ENCODE measurements at regions not wholly inside any gene's neighbourhood (a gene's known extent, or its start where the extent isn't known, plus 50 kb on each side); places are given as distances from the start of the nearest gene placed in this dataset.
"Not testable (repeated sequence)": the region's sequence is repeated elsewhere in the genome, so short reads cannot be mapped to it uniquely, and the experiment has no call there.

DNA sequence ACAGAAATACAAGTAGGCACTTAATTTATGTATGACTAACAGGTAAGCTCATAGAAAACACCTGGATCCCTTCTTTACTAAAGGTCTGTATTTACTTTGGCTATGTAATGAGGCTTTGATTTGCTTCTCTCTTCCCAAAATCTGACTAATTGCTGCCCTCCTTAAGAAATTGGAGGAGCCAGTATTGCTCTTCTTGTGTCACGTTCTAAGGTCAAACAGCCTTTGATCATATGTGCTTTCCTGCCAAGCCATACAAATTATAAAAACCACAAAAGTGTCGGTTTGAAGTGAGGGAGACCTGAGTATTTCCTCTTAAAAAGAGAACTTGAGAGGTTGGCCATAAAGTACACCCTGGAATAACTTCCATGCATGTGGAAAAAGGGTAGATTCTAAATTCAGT, 112.1 kb upstream of the MB21D2 start:
- no peak for DNase-seq (ENCODE audit: low read depth)
- no peak overlapping the region for H3K4me3 ChIP-seq (ENCODE audit: low read depth, low read length)
- TF ChIP-seq, protein P1, sequence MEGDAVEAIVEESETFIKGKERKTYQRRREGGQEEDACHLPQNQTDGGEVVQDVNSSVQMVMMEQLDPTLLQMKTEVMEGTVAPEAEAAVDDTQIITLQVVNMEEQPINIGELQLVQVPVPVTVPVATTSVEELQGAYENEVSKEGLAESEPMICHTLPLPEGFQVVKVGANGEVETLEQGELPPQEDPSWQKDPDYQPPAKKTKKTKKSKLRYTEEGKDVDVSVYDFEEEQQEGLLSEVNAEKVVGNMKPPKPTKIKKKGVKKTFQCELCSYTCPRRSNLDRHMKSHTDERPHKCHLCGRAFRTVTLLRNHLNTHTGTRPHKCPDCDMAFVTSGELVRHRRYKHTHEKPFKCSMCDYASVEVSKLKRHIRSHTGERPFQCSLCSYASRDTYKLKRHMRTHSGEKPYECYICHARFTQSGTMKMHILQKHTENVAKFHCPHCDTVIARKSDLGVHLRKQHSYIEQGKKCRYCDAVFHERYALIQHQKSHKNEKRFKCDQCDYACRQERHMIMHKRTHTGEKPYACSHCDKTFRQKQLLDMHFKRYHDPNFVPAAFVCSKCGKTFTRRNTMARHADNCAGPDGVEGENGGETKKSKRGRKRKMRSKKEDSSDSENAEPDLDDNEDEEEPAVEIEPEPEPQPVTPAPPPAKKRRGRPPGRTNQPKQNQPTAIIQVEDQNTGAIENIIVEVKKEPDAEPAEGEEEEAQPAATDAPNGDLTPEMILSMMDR (IDR thresholded peaks at IDR 0.05; ENCODE audit: low read depth, low read length, missing control alignments) = no peak

- TF ChIP-seq, protein P1 (IDR thresholded peaks at IDR 0.05; ENCODE audit: low read depth, low read length, missing control alignments) = no peak
- no peak for DNase-seq (ENCODE audit: low read depth)
- no peak overlapping the region for H3K4me3 ChIP-seq (ENCODE audit: low read depth, low read length)
These were observed 112.6 kb upstream of the MB21D2 start for GRCh38 chr3:193030276-193030675.

DNA sequence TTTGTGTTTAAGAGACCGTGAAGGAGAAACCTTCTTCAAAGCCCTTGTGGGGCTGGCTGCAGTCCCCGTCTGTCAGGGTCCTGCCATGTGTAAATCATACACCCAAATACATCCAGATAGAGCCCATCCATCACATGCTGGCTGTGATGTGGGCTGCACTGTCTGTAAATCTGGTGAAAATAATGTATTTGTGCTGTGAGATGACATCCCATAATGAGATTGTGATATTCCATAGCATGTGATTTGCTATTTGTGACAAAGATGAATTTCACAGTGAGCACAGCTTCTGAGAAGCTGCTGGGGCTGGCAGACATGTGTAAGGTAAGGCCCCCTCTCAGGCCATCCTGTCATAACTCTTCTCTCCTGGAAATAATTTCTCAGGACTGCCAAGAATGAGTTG, 114.3 kb upstream of the MB21D2 start:
- TF ChIP-seq, protein P1 (IDR thresholded peaks at IDR 0.05; ENCODE audit: low read depth, low read length, missing control alignments) = no peak

GRCh38 chr3:193033226-193033780, 115.6 kb upstream of the MB21D2 start:
- H3K4me3 ChIP-seq (ENCODE audit: low read depth, low read length) = no peak overlapping the region
- DNase-seq (ENCODE audit: low read depth) = no peak
- TF ChIP-seq, protein P1 (IDR thresholded peaks at IDR 0.05; ENCODE audit: low read depth, low read length, missing control alignments) = no peak

More for the DNA sequence above, 114.3 kb upstream of the MB21D2 start:
- no peak for DNase-seq (ENCODE audit: low read depth)
- H3K4me3 ChIP-seq (ENCODE audit: low read depth, low read length) = no peak overlapping the region

DNA sequence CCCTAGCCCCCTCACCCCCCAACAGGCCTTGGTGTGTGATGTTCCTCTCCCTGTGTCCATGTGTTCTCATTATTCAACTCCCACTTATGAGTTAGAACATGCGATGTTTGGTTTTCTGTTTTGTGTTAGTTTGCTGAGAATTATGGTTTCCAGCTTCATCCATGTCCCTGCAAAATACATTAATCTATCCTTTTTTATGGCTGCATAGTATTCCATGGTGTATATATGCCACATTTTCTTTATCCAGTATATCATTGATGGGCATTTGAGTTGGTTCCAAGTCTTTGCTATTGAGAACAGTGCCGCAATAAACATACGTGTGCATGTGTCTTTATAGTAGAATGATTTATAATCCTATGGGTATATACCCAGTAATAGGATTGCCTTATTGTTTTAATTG, 120.2 kb upstream of the MB21D2 start:
- H3K4me3 ChIP-seq (ENCODE audit: low read depth, low read length); DNase-seq (ENCODE audit: low read depth): not testable (repeated sequence)

DNA sequence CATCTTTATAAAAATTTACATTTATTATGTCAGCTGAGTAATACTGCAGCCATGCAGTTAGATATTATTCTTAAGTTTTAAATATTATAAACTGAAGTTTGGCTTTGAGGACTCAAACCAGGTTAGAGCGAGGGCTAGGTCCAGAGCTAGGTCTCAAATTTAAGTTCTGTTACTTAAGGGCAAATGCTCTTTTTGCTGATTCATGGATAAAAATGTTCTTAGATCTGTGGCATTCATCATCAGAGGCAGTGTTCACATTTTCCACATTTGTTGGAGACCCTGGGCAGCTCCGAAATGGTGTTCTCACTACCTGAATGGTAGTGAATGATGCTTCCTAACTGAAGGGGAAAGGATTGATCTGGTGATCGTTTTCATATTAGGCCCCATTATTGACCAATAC, 121.4 kb upstream of the MB21D2 start:
- H3K4me3 ChIP-seq (ENCODE audit: low read depth, low read length) = no peak overlapping the region
- no peak for DNase-seq (ENCODE audit: low read depth)
- TF ChIP-seq, protein P1 (IDR thresholded peaks at IDR 0.05; ENCODE audit: low read depth, low read length, missing control alignments) = no peak

GRCh38 chr3:193040836-193041672, 123.4 kb upstream of the MB21D2 start:
- TF ChIP-seq, protein P1 (IDR thresholded peaks at IDR 0.05; ENCODE audit: low read depth, low read length, missing control alignments) = peak; percentile 32
- no peak overlapping the region for H3K4me3 ChIP-seq (ENCODE audit: low read depth, low read length)
- peak; percentile 21 for DNase-seq (ENCODE audit: low read depth)
